ENCODE measurements at regions not wholly inside any gene's neighbourhood (a gene's known extent, or its start where the extent isn't known, plus 50 kb on each side); places are given as distances from the start of the nearest gene placed in this dataset.
"Not testable (repeated sequence)": the region's sequence is repeated elsewhere in the genome, so short reads cannot be mapped to it uniquely, and the experiment has no call there.

DNA sequence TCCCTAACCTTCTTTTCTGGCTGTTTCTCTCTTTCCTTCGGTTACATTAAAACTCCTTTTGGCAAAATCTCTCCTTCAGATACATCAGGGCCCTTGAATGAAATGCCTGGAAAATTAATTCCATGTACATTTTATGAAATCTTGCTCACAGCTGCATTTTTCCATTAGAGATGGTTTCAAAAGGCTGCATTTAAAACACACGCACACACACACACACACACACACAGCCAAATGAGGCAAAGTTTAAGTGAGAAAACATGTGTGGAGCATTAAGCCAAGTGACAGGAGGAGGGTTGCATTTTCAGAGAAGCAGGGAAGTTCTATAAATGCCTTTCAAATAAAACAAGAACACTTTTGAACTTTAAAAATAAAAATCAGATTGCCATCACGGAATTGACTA, 216.4 kb downstream of the LRIG3 start:
- H3K9ac ChIP-seq (ENCODE audit: low read length) = no peak overlapping the region
- no peaks in the 10 kb centered on the region for H3K27me3 ChIP-seq (ENCODE audit: insufficient read depth, low read length)
- H3K27ac ChIP-seq (ENCODE audit: low read depth, low read length, poor library complexity, severe bottlenecking) = no peak overlapping the region
- H3K4me3 ChIP-seq (ENCODE audit: low read depth, low read length, poor library complexity, severe bottlenecking) = no peak overlapping the region
- no peaks in the 10 kb centered on the region for H3K79me2 ChIP-seq (ENCODE audit: insufficient read depth, low read length)
- no peaks in the 10 kb centered on the region for H3K9me3 ChIP-seq (ENCODE audit: low read length)
- TF ChIP-seq EZH2 (IDR thresholded peaks at IDR 0.05; ENCODE audit: borderline replicate concordance, low read length) = no peak
- TF ChIP-seq, protein P1, sequence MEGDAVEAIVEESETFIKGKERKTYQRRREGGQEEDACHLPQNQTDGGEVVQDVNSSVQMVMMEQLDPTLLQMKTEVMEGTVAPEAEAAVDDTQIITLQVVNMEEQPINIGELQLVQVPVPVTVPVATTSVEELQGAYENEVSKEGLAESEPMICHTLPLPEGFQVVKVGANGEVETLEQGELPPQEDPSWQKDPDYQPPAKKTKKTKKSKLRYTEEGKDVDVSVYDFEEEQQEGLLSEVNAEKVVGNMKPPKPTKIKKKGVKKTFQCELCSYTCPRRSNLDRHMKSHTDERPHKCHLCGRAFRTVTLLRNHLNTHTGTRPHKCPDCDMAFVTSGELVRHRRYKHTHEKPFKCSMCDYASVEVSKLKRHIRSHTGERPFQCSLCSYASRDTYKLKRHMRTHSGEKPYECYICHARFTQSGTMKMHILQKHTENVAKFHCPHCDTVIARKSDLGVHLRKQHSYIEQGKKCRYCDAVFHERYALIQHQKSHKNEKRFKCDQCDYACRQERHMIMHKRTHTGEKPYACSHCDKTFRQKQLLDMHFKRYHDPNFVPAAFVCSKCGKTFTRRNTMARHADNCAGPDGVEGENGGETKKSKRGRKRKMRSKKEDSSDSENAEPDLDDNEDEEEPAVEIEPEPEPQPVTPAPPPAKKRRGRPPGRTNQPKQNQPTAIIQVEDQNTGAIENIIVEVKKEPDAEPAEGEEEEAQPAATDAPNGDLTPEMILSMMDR (IDR thresholded peaks at IDR 0.05; ENCODE audit: low read length) = no peak
- no peaks in the 10 kb centered on the region for H3K36me3 ChIP-seq (ENCODE audit: insufficient read depth, low read length)
- H2AFZ ChIP-seq (ENCODE audit: low read length) = no peak overlapping the region
- H3F3A ChIP-seq (ENCODE audit: insufficient read depth, low read length) = no peaks in the 10 kb centered on the region
- no peak overlapping the region for H3K4me2 ChIP-seq (ENCODE audit: low read length)
- H4K20me1 ChIP-seq (ENCODE audit: insufficient read depth, low read length) = no peaks in the 10 kb centered on the region
- H3K9me2 ChIP-seq (ENCODE audit: low read depth, low read length) = no peaks in the 10 kb centered on the region
- H3K4me1 ChIP-seq (ENCODE audit: insufficient read depth, low read length, severe bottlenecking) = no peaks in the 10 kb centered on the region

GRCh38 chr12:58704770-58705169, 215.5 kb downstream of the LRIG3 start:
- H2AFZ ChIP-seq (ENCODE audit: low read length); H4K20me1 ChIP-seq (ENCODE audit: insufficient read depth, low read length); H3K27me3 ChIP-seq (ENCODE audit: insufficient read depth, low read length); H3K4me3 ChIP-seq (ENCODE audit: low read depth, low read length, poor library complexity, severe bottlenecking); H3K79me2 ChIP-seq (ENCODE audit: insufficient read depth, low read length); H3K9ac ChIP-seq (ENCODE audit: low read length); H3K9me3 ChIP-seq (ENCODE audit: low read length); H3K27ac ChIP-seq (ENCODE audit: low read depth, low read length, poor library complexity, severe bottlenecking); H3K4me2 ChIP-seq (ENCODE audit: low read length); H3F3A ChIP-seq (ENCODE audit: insufficient read depth, low read length); H3K36me3 ChIP-seq (ENCODE audit: insufficient read depth, low read length); H3K9me2 ChIP-seq (ENCODE audit: low read depth, low read length); H3K4me1 ChIP-seq (ENCODE audit: insufficient read depth, low read length, severe bottlenecking): not testable (repeated sequence)

GRCh38 chr12:58710901-58711300, 209.4 kb downstream of the LRIG3 start:
- Histone ChIP-seq H3K4me3 (ENCODE audit: low read depth, low read length, poor library complexity, severe bottlenecking) (no peak overlapping the region), H3K79me2 (ENCODE audit: insufficient read depth, low read length) (no peaks in the 10 kb centered on the region), H3K9me2 (ENCODE audit: low read depth, low read length) (no peaks in the 10 kb centered on the region), H3K9ac (ENCODE audit: low read length) (no peak overlapping the region), H3K27me3 (ENCODE audit: insufficient read depth, low read length) (no peaks in the 10 kb centered on the region), H3K4me1 (ENCODE audit: insufficient read depth, low read length, severe bottlenecking) (no peaks in the 10 kb centered on the region), H4K20me1 (ENCODE audit: insufficient read depth, low read length) (no peaks in the 10 kb centered on the region), H2AFZ (ENCODE audit: low read length) (no peak overlapping the region), H3K9me3 (ENCODE audit: low read length) (no peaks in the 10 kb centered on the region), H3K4me2 (ENCODE audit: low read length) (no peak overlapping the region), H3F3A (ENCODE audit: insufficient read depth, low read length) (no peaks in the 10 kb centered on the region), H3K36me3 (ENCODE audit: insufficient read depth, low read length) (no peaks in the 10 kb centered on the region), H3K27ac (ENCODE audit: low read depth, low read length, poor library complexity, severe bottlenecking) (no peak overlapping the region)
- TF ChIP-seq, protein P1 (IDR thresholded peaks at IDR 0.05; ENCODE audit: low read length) = no peak
- TF ChIP-seq EZH2 (IDR thresholded peaks at IDR 0.05; ENCODE audit: borderline replicate concordance, low read length) = no peak

DNA sequence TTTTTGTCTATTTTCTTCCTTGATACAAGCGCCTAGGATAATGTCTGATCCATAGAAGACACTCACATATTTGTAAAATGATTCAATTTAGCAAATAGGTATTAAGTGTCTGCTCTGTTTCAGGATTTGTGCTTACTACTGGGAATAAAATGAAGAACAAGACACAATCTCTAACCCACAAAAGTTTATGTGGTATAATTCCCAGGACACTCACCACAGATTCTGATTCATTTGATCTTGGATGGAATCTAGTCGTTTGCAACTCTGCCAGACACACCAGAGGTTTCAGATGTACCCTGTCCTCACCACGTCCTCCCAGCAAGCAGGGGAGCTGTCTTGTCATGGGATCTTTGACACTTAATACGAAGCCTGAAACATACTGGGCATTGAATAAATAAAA, 208.3 kb downstream of the LRIG3 start:
- Histone ChIP-seq H2AFZ (ENCODE audit: low read length) (no peak overlapping the region), H3K27ac (ENCODE audit: low read depth, low read length, poor library complexity, severe bottlenecking) (no peak overlapping the region), H3K27me3 (ENCODE audit: insufficient read depth, low read length) (no peaks in the 10 kb centered on the region), H3K9me3 (ENCODE audit: low read length) (no peaks in the 10 kb centered on the region), H3F3A (ENCODE audit: insufficient read depth, low read length) (no peaks in the 10 kb centered on the region), H3K79me2 (ENCODE audit: insufficient read depth, low read length) (no peaks in the 10 kb centered on the region), H3K9me2 (ENCODE audit: low read depth, low read length) (no peaks in the 10 kb centered on the region), H3K4me1 (ENCODE audit: insufficient read depth, low read length, severe bottlenecking) (no peaks in the 10 kb centered on the region), H3K36me3 (ENCODE audit: insufficient read depth, low read length) (no peaks in the 10 kb centered on the region), H3K4me3 (ENCODE audit: low read depth, low read length, poor library complexity, severe bottlenecking) (no peak overlapping the region), H4K20me1 (ENCODE audit: insufficient read depth, low read length) (no peaks in the 10 kb centered on the region), H3K4me2 (ENCODE audit: low read length) (no peak overlapping the region), H3K9ac (ENCODE audit: low read length) (no peak overlapping the region)
- TF ChIP-seq, protein P1 (IDR thresholded peaks at IDR 0.05; ENCODE audit: low read length) = no peak
- no peak for TF ChIP-seq EZH2 (IDR thresholded peaks at IDR 0.05; ENCODE audit: borderline replicate concordance, low read length)
